Uterus (tissue), 2 donors: ENCODE measurements at regions not wholly inside any gene's neighbourhood (a gene's known extent, or its start where the extent isn't known, plus 50 kb on each side); places are given as distances from the start of the nearest gene placed in this dataset.

Experiments used
- POLR2A ChIP-seq, 2 donors: fragments of 450-650 bp; IDR thresholded peaks; one replicate each; pipeline ENCODE4 v1.6.1; 2016; ENCODE audit warnings: antibody characterized with exemption in 2 of 2, mild to moderate bottlenecking in 1 of 2, moderate library complexity in 1 of 2
- TF ChIP-seq, protein P1 (sequence below), 4 experiments: fragments of 200-600 bp in 2 of 4; fragments of 450-650 bp in 2 of 4; sonication (generic) in 2 of 4; IDR thresholded peaks; one replicate each; pipeline ENCODE4 v1.5.1; 2016 to 2019; ENCODE audit warnings: antibody characterized with exemption in 4 of 4, mild to moderate bottlenecking in 2 of 4, moderate library complexity in 1 of 4

DNA sequence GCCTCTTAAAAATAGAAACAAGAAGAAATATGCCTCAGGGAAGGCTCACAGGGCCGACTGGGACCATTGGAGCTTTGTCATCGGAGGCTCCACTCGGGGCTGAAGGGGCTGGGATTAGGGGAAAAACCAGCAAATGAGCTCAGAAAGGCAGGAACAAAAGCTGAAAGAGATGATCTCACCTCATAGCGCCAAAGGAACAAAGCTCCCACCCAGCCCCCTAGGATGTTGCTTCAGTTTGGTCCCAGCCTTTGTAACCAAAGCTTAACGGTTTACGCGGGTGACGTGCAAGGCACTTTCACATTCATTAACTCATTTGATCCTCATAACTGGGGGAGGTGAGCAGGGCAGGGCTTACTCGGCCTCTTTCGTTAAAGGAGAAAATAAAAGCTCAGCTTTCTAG lies 168.5 kb upstream of the DYNLRB2 start:
- no peak for TF ChIP-seq POLR2A (IDR thresholded peaks at IDR 0.05)
- TF ChIP-seq, protein P1, sequence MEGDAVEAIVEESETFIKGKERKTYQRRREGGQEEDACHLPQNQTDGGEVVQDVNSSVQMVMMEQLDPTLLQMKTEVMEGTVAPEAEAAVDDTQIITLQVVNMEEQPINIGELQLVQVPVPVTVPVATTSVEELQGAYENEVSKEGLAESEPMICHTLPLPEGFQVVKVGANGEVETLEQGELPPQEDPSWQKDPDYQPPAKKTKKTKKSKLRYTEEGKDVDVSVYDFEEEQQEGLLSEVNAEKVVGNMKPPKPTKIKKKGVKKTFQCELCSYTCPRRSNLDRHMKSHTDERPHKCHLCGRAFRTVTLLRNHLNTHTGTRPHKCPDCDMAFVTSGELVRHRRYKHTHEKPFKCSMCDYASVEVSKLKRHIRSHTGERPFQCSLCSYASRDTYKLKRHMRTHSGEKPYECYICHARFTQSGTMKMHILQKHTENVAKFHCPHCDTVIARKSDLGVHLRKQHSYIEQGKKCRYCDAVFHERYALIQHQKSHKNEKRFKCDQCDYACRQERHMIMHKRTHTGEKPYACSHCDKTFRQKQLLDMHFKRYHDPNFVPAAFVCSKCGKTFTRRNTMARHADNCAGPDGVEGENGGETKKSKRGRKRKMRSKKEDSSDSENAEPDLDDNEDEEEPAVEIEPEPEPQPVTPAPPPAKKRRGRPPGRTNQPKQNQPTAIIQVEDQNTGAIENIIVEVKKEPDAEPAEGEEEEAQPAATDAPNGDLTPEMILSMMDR (IDR thresholded peaks at IDR 0.05) = no peak
